Skeletal muscle tissue (tissue), 3 donors: ENCODE measurements at regions not wholly inside any gene's neighbourhood (a gene's known extent, or its start where the extent isn't known, plus 50 kb on each side); places are given as distances from the start of the nearest gene placed in this dataset.

Source experiments
- H3K27ac ChIP-seq: one replicate; pipeline ENCODE4 v1.7.0; 2013; ENCODE audit warnings: mild to moderate bottlenecking, low read depth, low read length, inconsistent platforms
- H3K27me3 ChIP-seq, 3 donors: one replicate each; pipeline ENCODE4 v1.7.0; 2013; ENCODE audit warnings: low read length in 3 of 3; ENCODE audit not compliant: control insufficient read depth in 3 of 3, insufficient read depth in 3 of 3
- H3K36me3 ChIP-seq, 3 donors: one replicate each; pipeline ENCODE4 v1.7.0; 2013; ENCODE audit warnings: low read length in 3 of 3; ENCODE audit not compliant: control insufficient read depth in 3 of 3, insufficient read depth in 3 of 3
- H3K4me1 ChIP-seq, 3 donors: one replicate each; pipeline ENCODE4 v1.7.0; 2013; ENCODE audit warnings: low read length in 3 of 3, mild to moderate bottlenecking in 3 of 3; ENCODE audit not compliant: control insufficient read depth in 3 of 3, insufficient read depth in 3 of 3
- H3K4me3 ChIP-seq, 3 donors: one replicate each; pipeline ENCODE4 v1.7.0; 2013; ENCODE audit warnings: low read length in 3 of 3
- H3K9ac ChIP-seq, 3 donors: one replicate each; pipeline ENCODE4 v1.7.0; 2013; ENCODE audit warnings: low read length in 3 of 3, mild to moderate bottlenecking in 3 of 3, moderate library complexity in 2 of 3, low read depth in 1 of 3
- H3K9me3 ChIP-seq, 3 donors: one replicate each; pipeline ENCODE4 v1.7.0; 2013; ENCODE audit warnings: low read length in 3 of 3; ENCODE audit not compliant: control insufficient read depth in 3 of 3
- donor health status: Osteomylitis.

DNA sequence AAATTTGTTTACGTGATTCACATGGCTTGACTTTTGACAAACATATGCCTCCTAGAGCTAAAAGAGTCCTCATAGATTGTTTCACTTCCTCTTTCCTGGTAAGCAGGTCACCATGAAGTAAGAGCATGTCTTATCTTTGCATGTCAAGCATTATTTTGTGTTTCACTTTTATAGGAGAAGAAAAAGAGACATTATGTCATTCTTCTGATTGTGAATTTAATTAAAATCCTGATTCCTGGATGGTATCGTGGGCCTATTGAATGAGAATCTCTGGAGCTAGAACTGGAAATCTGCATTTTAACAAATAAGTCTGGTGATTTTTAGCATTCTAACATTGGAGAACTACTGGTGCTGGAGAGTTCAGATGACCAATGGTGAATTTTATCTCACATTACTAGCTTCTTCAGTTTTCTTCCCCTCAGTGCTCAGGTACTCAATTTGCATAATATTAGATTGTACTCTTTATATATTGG lies 218.6 kb upstream of the ATP2B1 start:
- H3K36me3 ChIP-seq: no peaks in the 10 kb centered on the region
- no peaks in the 10 kb centered on the region for H3K27me3 ChIP-seq
- H3K4me3 ChIP-seq: no peak overlapping the region
- H3K9ac ChIP-seq: no peak overlapping the region
- no peak overlapping the region for H3K27ac ChIP-seq
- H3K9me3 ChIP-seq: no peaks in the 10 kb centered on the region
- H3K4me1 ChIP-seq: no peaks in the 10 kb centered on the region

DNA sequence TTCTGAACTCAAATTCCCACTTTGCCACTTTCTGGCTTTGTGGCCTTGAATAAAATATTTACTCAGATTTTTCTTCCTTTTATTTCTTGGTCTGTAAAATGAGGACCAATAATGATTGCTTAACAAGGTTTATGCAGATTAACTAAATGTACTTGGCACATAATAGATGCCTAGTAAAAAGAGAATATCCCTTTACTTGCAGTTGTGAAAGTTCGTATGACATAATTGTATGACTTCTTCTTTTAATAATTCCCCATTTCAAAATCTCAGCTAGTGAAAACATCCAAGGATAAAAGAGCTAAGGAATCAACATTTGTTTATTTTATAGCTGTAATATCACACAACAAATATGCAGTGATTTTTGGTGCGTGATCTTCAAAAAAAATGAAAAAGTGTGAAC lies 215.6 kb upstream of the ATP2B1 start:
- no peak overlapping the region for H3K4me3 ChIP-seq
- H3K9me3 ChIP-seq: no peaks in the 10 kb centered on the region
- no peak overlapping the region for H3K9ac ChIP-seq
- H3K4me1 ChIP-seq: no peaks in the 10 kb centered on the region
- H3K36me3 ChIP-seq: no peaks in the 10 kb centered on the region
- no peak overlapping the region for H3K27ac ChIP-seq
- H3K27me3 ChIP-seq: no peaks in the 10 kb centered on the region

DNA sequence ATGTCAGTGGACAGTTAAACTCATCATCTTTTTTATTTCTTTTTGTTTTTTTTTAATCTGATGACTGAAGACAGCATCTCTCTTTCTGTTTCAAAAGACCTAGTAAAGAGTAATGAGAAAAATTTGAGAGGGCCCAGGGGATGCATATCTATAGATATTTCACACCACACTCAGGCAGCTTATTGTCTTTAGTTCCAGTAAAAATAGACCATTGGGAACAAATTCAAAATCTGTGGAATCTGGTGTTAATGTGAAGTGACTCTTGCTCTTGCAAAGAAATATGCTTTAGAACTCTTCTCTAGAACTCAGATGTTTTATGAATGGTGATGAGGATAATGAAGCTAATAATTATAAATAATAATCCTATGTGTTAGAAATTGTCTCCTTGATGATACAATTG lies 214.5 kb upstream of the ATP2B1 start:
- no peaks in the 10 kb centered on the region for H3K4me1 ChIP-seq
- H3K9ac ChIP-seq: no peak overlapping the region
- no peaks in the 10 kb centered on the region for H3K27me3 ChIP-seq
- no peak overlapping the region for H3K4me3 ChIP-seq
- H3K27ac ChIP-seq: no peak overlapping the region
- H3K36me3 ChIP-seq: no peaks in the 10 kb centered on the region
- H3K9me3 ChIP-seq: no peaks in the 10 kb centered on the region

DNA sequence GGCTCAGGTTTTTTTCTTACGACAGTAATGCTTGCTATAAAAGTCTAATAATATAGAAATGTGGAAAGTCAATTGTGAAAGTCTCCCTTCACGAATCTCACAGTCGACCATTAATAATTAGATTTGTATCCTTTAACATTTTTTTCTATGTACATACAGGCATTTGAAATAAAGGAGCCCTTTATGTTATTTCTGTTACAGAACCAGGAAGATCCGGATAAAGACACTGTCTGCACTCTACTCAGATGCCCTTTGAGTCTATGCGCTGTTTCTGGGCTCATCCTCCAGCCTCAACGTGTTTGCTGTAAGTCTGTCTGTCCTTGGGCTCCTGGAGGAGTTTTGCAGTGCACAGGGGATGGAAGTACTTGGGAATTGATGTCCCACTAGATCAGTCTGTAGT lies 212.2 kb upstream of the ATP2B1 start:
- H3K36me3 ChIP-seq: no peaks in the 10 kb centered on the region
- H3K9ac ChIP-seq: no peak overlapping the region
- no peak overlapping the region for H3K27ac ChIP-seq
- H3K4me1 ChIP-seq: no peaks in the 10 kb centered on the region
- no peaks in the 10 kb centered on the region for H3K9me3 ChIP-seq
- no peak overlapping the region for H3K4me3 ChIP-seq
- no peaks in the 10 kb centered on the region for H3K27me3 ChIP-seq

DNA sequence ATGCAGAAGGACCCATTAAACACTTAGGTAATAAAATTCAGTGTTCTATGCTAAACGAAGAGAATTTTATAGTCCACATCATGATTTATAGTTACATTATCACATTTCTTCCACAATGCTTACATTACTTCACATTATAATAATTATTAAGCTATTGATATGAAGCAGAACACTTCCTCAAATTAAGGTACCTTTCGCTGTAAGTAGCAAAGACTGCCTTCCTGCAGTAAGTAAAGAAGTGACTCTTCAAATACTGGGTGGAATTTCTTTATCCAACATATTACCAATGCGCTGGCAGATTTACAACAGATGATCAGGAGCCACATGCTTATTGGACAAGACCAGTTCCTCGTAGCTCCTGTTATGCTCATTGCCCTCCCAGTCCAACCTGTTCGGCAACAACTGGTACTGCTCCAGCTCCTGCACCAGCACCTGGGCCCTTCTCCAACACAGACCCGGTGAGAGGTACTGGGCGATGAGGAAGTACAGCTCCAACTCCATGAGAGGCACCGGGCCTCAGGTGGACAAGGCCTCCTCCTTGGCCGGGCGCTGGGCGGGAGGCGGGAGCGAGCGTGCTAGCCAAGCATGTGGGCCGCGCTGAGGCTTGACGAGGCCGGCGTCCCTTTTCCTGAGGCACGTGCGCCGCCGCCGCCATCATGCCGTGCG lies 210.7 kb upstream of the ATP2B1 start:
- Histone ChIP-seq H3K27me3 (no peaks in the 10 kb centered on the region), H3K9ac (no peak overlapping the region), H3K4me1 (no peaks in the 10 kb centered on the region), H3K4me3 (no peak overlapping the region), H3K36me3 (no peaks in the 10 kb centered on the region), H3K27ac (no peak overlapping the region), H3K9me3 (no peaks in the 10 kb centered on the region)

DNA sequence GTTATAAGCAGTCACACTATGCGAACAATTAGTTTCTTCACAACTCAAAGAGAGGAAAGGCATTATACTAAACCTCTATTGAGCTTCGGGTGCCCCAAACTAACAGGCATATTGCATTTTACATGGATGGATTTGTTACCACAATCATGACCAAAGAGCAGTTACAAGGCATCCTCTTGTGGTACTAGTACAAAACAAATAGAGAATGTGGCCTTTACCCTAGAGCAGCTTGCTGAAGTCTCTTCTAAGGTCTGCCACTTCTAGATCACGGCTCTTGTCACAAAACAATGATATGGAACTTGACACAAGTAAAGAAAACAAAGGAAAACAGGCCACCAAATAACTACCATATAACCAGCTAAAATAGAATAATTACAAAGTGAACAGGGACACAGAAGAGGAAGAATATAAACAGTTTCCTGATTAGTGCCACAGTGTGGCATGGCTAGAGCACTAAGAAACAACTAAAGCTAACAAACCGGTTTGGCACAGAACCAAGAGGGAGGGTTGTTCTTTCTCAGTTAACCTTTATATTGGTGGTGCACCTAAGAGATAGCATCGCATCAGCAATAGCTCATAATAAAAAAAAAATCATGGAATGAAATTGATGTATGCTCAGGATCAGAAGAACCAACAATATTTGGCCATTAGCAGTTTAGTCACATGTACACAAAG lies 209.7 kb upstream of the ATP2B1 start:
- no peaks in the 10 kb centered on the region for H3K27me3 ChIP-seq
- no peak overlapping the region for H3K4me3 ChIP-seq
- no peaks in the 10 kb centered on the region for H3K36me3 ChIP-seq
- no peaks in the 10 kb centered on the region for H3K9me3 ChIP-seq
- no peak overlapping the region for H3K9ac ChIP-seq
- no peaks in the 10 kb centered on the region for H3K4me1 ChIP-seq
- no peak overlapping the region for H3K27ac ChIP-seq

DNA sequence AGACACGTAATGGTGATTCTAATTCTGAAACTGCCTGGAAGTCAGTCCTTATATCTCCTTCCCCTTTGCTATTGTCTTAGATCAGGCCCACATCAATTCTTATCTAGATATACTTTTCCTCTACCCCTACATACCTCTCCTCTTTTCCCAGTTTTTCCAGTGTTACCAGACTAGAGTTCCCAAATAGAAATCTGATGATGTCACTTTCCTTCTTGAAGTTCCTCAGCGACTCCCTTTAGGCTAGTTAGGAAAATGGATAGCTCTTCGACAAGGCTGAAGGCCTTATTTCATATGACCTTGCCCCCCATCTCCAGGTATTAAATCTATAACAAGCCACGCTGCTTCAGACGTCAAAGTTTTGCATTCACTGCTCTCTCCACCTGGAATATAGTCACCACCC lies 201.1 kb upstream of the ATP2B1 start:
- Histone ChIP-seq H3K36me3 (no peaks in the 10 kb centered on the region), H3K27me3 (no peaks in the 10 kb centered on the region), H3K4me3 (no peak overlapping the region), H3K9me3 (peaks cover 0 to 4% (median 0%) of the 10 kb centered on the region in 3 donors), H3K27ac (no peak overlapping the region), H3K9ac (no peak overlapping the region), H3K4me1 (no peaks in the 10 kb centered on the region)

DNA sequence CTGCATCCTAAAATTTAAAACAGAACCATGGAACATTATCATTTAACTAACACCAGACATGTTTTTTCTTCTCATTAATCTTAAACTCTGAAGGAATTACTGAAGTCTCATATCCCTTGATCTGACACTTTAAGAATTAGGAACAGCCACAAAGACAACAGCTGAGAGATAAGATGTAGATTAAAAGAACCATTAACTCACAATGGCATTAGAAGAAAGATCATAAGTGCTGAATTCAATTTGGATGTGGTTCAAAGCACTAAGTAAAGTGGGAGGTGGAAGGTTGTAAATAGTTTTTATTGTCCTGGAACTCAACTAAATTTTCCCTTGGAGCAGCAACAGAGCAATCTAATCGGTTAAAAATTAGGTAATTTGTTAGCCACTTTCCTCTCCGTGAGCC lies 199.0 kb upstream of the ATP2B1 start:
- no peak overlapping the region for H3K27ac ChIP-seq
- H3K9me3 ChIP-seq: peaks cover 0 to 4% (median 0%) of the 10 kb centered on the region in 3 donors
- no peaks in the 10 kb centered on the region for H3K27me3 ChIP-seq
- no peak overlapping the region for H3K9ac ChIP-seq
- no peaks in the 10 kb centered on the region for H3K36me3 ChIP-seq
- no peaks in the 10 kb centered on the region for H3K4me1 ChIP-seq
- no peak overlapping the region for H3K4me3 ChIP-seq

DNA sequence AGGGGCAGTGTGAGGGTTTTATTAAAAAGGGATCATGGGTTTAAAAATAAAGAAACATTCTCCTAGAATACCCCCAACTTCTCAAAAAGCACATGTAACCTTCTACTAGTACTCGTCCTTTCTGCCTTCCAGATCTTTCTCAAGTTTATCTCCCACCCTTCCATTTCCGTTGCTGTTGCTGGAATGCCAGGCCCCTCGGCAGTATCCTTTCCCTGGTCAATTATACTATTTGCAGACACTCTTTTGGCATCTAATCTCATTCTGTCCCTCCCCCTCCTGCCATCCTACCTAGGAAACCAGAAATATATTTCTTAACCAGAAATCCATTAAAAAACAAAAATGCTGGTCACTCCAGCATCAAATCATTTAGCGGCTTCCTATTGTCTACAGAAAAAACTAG lies 198.2 kb upstream of the ATP2B1 start:
- Histone ChIP-seq H3K36me3 (no peaks in the 10 kb centered on the region), H3K9me3 (peaks cover 0 to 4% (median 0%) of the 10 kb centered on the region in 3 donors), H3K4me1 (no peaks in the 10 kb centered on the region), H3K27me3 (no peaks in the 10 kb centered on the region), H3K4me3 (no peak overlapping the region), H3K9ac (no peak overlapping the region), H3K27ac (no peak overlapping the region)

DNA sequence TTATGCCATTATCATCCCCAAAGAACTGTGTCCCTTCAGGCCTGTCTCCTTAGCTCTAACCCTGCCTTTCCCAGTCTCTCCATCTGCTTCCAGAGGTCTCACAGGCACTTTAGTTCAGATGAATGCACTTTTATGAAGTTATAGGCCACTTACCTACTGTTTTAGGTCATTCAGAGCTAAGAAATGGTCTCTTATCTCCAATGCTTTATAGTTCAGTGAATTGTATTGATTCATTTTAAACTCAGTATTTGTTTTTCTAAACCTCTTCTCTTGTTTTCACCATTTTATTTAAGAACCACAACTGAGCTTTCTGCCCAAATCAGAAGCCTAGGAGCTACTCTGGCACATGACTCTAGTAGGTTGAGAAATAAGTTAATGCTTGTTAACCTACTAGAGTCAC lies 197.5 kb upstream of the ATP2B1 start:
- Histone ChIP-seq H3K27me3 (no peaks in the 10 kb centered on the region), H3K9me3 (peaks cover 0 to 4% (median 0%) of the 10 kb centered on the region in 3 donors), H3K4me3 (no peak overlapping the region), H3K27ac (no peak overlapping the region), H3K4me1 (no peaks in the 10 kb centered on the region), H3K9ac (no peak overlapping the region), H3K36me3 (no peaks in the 10 kb centered on the region)
